CD4-positive, alpha-beta T cell (primary cell): ENCODE measurements at regions not wholly inside any gene's neighbourhood (a gene's known extent, or its start where the extent isn't known, plus 50 kb on each side); places are given as distances from the start of the nearest gene placed in this dataset.

ENCODE experiments used
- ATAC-seq: fragments of 200-7000 bp; cut with Tn5 transposase; one replicate; pipeline ENCODE4 v1.10.0; 2022; ENCODE audit warnings: mild to moderate bottlenecking; ENCODE audit not compliant: poor library complexity
- CTCF ChIA-PET: fragments of 350-600 bp; sonication (Branson Sonifier 250); formaldehyde crosslinking; loops from one replicate; lab custom pipeline; 2021; ENCODE audit warnings: antibody characterized with exemption, inconsistent platforms; lab: Charles Lee
- POLR2A ChIA-PET: fragments of 350-600 bp; sonication (Branson Sonifier 250); formaldehyde crosslinking; loops from one replicate; lab custom pipeline; 2021; ENCODE audit warnings: antibody characterized with exemption, inconsistent platforms; lab: Charles Lee
- DNase-seq, 14 experiments: peaks; one replicate each; pipeline ENCODE4 v3.0.0-alpha.2; 2013 to 2020; ENCODE audit warnings: mixed read lengths in 2 of 14
- H3K27ac ChIP-seq, 2 donors: one replicate each; pipeline versions ENCODE4 v1.5.1 to v1.7.0; 2013; ENCODE audit warnings: low read length in 2 of 2, low read depth in 1 of 2, mild to moderate bottlenecking in 1 of 2
- H3K27me3 ChIP-seq, 2 experiments: 1 replicate in 1 of 2; 2 replicates in 1 of 2; pipeline versions ENCODE4 v1.6.1 to v1.7.0; 2013; ENCODE audit warnings: low read length in 2 of 2, control low read depth in 1 of 2, mild to moderate bottlenecking in 1 of 2, moderate library complexity in 1 of 2; ENCODE audit not compliant: insufficient read depth in 2 of 2, control insufficient read depth in 1 of 2
- H3K36me3 ChIP-seq: one replicate; pipeline ENCODE4 v1.6.1; 2013; ENCODE audit warnings: low read length, control low read depth; ENCODE audit not compliant: insufficient read depth
- H3K4me1 ChIP-seq: one replicate; pipeline ENCODE4 v1.6.1; 2013; ENCODE audit warnings: low read length, control low read depth; ENCODE audit not compliant: insufficient read depth
- H3K4me3 ChIP-seq: one replicate; pipeline ENCODE4 v1.5.1; 2013; ENCODE audit warnings: mild to moderate bottlenecking, low read length, moderate library complexity
- H3K9me3 ChIP-seq, 2 experiments: 1 replicate in 1 of 2; 2 replicates in 1 of 2; pipeline versions ENCODE4 v1.6.1 to v1.7.0; 2013; ENCODE audit warnings: low read length in 2 of 2, mild to moderate bottlenecking in 2 of 2, control low read depth in 1 of 2, moderate library complexity in 1 of 2; ENCODE audit not compliant: control insufficient read depth in 1 of 2, insufficient read depth in 1 of 2
- H3K27ac Mint-ChIP-seq: one replicate; pipeline ENCODE4 v1.8.0; 2020; ENCODE audit warnings: mixed read lengths
- H3K27me3 Mint-ChIP-seq: one replicate; pipeline ENCODE4 v1.8.0; 2021; ENCODE audit warnings: mixed read lengths
- H3K36me3 Mint-ChIP-seq: one replicate; pipeline ENCODE4 v1.8.0; 2021; ENCODE audit warnings: low read depth, mixed read lengths
- H3K4me1 Mint-ChIP-seq: one replicate; pipeline ENCODE4 v1.8.0; 2021; ENCODE audit warnings: low read depth, mixed read lengths
- H3K4me3 Mint-ChIP-seq: one replicate; pipeline ENCODE4 v1.8.0; 2020; ENCODE audit warnings: mild to moderate bottlenecking, mixed read lengths
- H3K9me3 Mint-ChIP-seq: one replicate; pipeline ENCODE4 v1.8.0; 2020; ENCODE audit warnings: mixed read lengths
- CTCF ChIP-seq: fragments of 200-600 bp; IDR thresholded peaks from one replicate; pipeline ENCODE4 v1.8.0; 2022; ENCODE audit warnings: antibody characterized with exemption, mild to moderate bottlenecking
- intact Hi-C, 2 experiments: fragments of 100-400 bp; cut with DNase I in 1 of 2; cut with micrococcal nuclease in 1 of 2; formaldehyde crosslinking; loops; one replicate each; pipeline versions ENCODE4 v1.15.1 to v1.9.0; 2023 to 2025; cut with DNase I, micrococcal nuclease

GRCh38 chr3:194938845-194939531, 253.3 kb downstream of the FAM43A start:
- intact Hi-C loops, result no loop called here
- Mint-ChIP-seq H3K27ac (no peak overlapping the region), H3K4me1 (no peaks in the 10 kb centered on the region), H3K27me3 (peaks cover 7% of the 10 kb centered on the region), H3K9me3 (no peaks in the 10 kb centered on the region), H3K4me3 (no peak overlapping the region), H3K36me3 (no peaks in the 10 kb centered on the region)
- DNase-seq, result no peak
- ChIA-PET CTCF (no interaction called here), POLR2A (no interaction called here)
- Histone ChIP-seq H3K36me3 (no peaks in the 10 kb centered on the region), H3K9me3 (peaks cover 0 to 5% of the 10 kb centered on the region in 2 experiments), H3K27ac (no peak overlapping the region), H3K4me1 (no peaks in the 10 kb centered on the region), H3K4me3 (no peak overlapping the region), H3K27me3 (peaks cover 0 to 3% of the 10 kb centered on the region in 2 experiments)
- TF ChIP-seq CTCF, result no peak
- ATAC-seq, result no peak

- ChIA-PET CTCF (no interaction called here), POLR2A (no interaction called here)
- no peak for TF ChIP-seq CTCF
- Histone ChIP-seq H3K4me1 (no peaks in the 10 kb centered on the region), H3K9me3 (peaks cover 0 to 5% of the 10 kb centered on the region in 2 experiments), H3K27me3 (peaks cover 0 to 3% of the 10 kb centered on the region in 2 experiments), H3K27ac (no peak overlapping the region), H3K36me3 (no peaks in the 10 kb centered on the region), H3K4me3 (no peak overlapping the region)
- intact Hi-C loops, result no loop called here
- H3K9me3 Mint-ChIP-seq, result no peaks in the 10 kb centered on the region
- DNase-seq, result no peak
- H3K27ac Mint-ChIP-seq, result no peak overlapping the region
- no peak for ATAC-seq
- H3K4me3 Mint-ChIP-seq, result no peak overlapping the region
- H3K27me3 Mint-ChIP-seq, result peaks cover 7% of the 10 kb centered on the region
- no peaks in the 10 kb centered on the region for H3K36me3 Mint-ChIP-seq
- H3K4me1 Mint-ChIP-seq, result no peaks in the 10 kb centered on the region
Measured at GRCh38 chr3:194939532-194939909, 253.8 kb downstream of the FAM43A start.

- ChIA-PET CTCF (no interaction called here), POLR2A (no interaction called here)
- peaks cover 7% of the 10 kb centered on the region for H3K27me3 Mint-ChIP-seq
- ATAC-seq, result no peak
- H3K9me3 Mint-ChIP-seq, result no peaks in the 10 kb centered on the region
- Histone ChIP-seq H3K4me1 (no peaks in the 10 kb centered on the region), H3K36me3 (no peaks in the 10 kb centered on the region), H3K9me3 (peaks cover 0 to 5% of the 10 kb centered on the region in 2 experiments), H3K27me3 (peaks cover 0 to 3% of the 10 kb centered on the region in 2 experiments), H3K4me3 (no peak overlapping the region), H3K27ac (no peak overlapping the region)
- H3K36me3 Mint-ChIP-seq, result no peaks in the 10 kb centered on the region
- no peak overlapping the region for H3K27ac Mint-ChIP-seq
- H3K4me1 Mint-ChIP-seq, result no peaks in the 10 kb centered on the region
- no peak overlapping the region for H3K4me3 Mint-ChIP-seq
- no peak for TF ChIP-seq CTCF
- intact Hi-C loops, result no loop called here
- DNase-seq, result no peak
Measured at GRCh38 chr3:194939949-194940770, 254.5 kb downstream of the FAM43A start.
